Stimulated activated naive CD4-positive, alpha-beta T cell (primary cell): ENCODE measurements at regions not wholly inside any gene's neighbourhood (a gene's known extent, or its start where the extent isn't known, plus 50 kb on each side); places are given as distances from the start of the nearest gene placed in this dataset.
"Not testable (repeated sequence)": the region's sequence is repeated elsewhere in the genome, so short reads cannot be mapped to it uniquely, and the experiment has no call there.

Experiments
- DNase-seq, 6 experiments: peaks; one replicate each; lab custom pipeline; 2025; lab: John Stamatoyannopoulos, UW

DNA sequence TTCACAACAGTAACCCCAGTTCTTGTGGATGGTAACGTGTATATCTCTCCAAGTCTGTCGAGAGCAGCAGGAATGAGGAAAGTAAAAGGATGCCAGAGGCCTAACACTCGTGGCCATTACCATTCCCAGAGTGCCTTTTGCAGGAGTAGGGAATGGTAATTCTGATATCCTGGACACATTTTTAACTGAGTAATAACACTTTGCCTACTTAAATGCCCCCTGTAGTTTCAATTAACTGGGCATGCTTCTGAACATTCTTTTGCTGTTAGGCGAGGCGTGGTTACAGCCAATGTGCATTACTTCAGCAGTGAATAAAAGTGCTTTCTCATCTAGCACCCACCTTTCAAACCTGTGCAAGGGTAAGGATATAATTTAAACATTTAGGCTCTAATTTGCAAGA is 258.5 kb upstream of the ADGRL2 start:
- DNase-seq: no peak

DNA sequence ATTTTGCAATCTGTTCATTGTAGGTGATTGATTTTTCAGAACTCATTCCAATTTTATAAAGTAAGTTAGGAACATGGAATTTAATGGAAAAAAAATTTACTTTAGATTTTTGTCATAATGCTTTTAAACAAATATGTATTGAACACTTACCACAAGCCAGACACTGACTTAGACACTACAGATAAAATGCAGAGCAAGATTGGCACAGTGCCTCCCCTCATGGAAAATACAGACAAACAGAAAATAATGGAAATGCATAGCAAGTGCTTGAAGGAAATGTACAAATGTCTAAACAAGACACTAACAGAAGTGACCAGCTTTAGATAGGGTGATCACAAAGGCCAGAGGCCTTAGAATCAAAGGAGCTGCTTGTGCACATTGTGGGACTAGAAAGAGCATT is 260.5 kb upstream of the ADGRL2 start:
- no peak for DNase-seq

- no peak for DNase-seq
Measured at GRCh38 chr1:81529014-81529413, 271.7 kb upstream of the ADGRL2 start.

DNA sequence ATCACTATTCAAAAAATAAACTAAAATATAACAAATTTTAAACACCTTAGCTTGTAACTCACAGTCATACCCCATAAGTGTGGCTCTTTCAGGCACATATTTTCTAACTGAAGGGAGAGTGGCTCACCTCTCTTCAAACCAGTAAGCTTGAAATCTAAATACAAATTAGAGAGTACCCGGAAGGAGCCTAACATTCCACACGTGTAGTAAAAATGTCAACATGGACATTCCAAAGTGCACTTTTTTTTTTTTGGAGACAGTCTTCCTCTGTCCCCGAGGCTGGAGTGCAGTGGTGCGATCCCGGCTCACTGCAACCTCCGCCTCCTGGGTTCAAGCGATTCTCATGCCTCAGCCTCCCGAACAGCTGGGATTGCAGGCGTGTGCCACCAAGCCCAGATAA is 275.6 kb upstream of the ADGRL2 start:
- no peak for DNase-seq

- no peak for DNase-seq
Measured at GRCh38 chr1:81519987-81520386, 280.7 kb upstream of the ADGRL2 start.

DNA sequence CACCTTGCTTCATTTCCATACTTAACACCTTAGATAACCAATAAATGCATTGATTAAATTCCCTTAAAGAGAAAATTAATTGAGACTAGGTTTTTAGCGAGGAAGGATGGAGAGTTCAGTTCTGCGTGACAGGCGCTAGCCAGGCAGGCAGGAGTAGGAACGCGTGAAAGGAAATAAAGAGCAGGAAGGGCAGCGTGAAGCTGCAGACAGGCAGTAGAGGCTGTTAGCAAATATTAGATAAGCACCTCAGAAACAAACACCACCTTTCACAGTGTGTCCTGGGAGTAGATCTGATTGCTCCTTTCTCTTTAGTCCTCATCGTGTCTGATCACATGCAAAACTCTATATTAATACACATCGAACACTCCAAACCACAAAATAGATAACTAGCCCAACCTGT is 282.7 kb upstream of the ADGRL2 start:
- no peak for DNase-seq

- DNase-seq: no peak
Measured at GRCh38 chr1:81513796-81514354, 286.9 kb upstream of the ADGRL2 start.

GRCh38 chr1:81512252-81513003 is 288.3 kb upstream of the ADGRL2 start:
- DNase-seq: no peak

GRCh38 chr1:81511281-81511680 is 289.5 kb upstream of the ADGRL2 start:
- DNase-seq: no peak

GRCh38 chr1:81510701-81511100 is 290.0 kb upstream of the ADGRL2 start:
- no peak for DNase-seq

- no peak for DNase-seq
Measured at GRCh38 chr1:81509594-81509993, 291.1 kb upstream of the ADGRL2 start.

DNA sequence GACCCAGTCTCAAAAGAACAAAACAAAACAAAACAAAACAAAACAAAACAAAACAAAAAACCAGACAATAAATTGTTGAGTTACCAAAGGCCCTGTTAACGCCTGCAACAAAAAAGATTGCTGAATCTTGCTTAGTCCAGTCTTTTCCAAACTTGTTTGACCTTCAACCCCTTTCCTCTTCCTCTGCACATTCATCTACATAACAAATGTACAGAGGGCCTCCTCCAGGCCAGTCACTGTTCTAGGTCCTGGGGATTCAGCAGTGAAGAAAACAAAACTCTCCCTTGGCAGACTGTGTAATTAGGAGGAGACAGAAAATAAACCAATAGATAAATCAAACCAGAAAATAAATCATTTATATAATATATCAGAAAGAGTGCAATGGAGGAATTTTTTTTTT is 294.0 kb upstream of the ADGRL2 start:
- DNase-seq: no peak

- no peak for DNase-seq
Measured at GRCh38 chr1:81505831-81506230, 294.9 kb upstream of the ADGRL2 start.

- not testable (repeated sequence) for DNase-seq
Measured at GRCh38 chr1:81504820-81505219, 295.9 kb upstream of the ADGRL2 start.

DNA sequence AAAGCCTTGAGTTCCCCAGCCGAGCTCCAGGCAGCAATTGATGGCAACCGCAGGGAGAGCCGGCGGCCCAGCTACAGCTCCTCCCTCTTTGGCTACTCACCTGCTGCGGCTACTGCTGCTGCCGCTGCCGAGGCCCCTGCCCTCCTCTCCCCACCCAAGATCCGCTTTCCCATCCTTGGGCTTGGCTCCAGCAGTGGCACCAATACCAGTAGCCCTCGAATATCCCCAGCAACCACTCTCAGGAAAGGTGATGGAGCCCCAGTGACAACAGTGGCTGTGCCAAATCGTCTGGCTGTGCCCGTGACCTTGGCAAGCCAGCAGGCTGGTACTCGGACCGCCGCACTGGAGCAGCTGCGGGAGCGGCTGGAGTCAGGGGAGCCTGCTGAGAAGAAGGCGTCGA is 298.0 kb upstream of the ADGRL2 start:
- DNase-seq: not testable (repeated sequence)

- DNase-seq: peak in 1 of 6 experiments; percentile 0
Measured at GRCh38 chr1:81501485-81501884, 299.2 kb upstream of the ADGRL2 start.

- DNase-seq: no peak
Measured at GRCh38 chr1:81499487-81499886, 301.2 kb upstream of the ADGRL2 start.

- no peak for DNase-seq
Measured at GRCh38 chr1:81498471-81499462, 302.0 kb upstream of the ADGRL2 start.

DNA sequence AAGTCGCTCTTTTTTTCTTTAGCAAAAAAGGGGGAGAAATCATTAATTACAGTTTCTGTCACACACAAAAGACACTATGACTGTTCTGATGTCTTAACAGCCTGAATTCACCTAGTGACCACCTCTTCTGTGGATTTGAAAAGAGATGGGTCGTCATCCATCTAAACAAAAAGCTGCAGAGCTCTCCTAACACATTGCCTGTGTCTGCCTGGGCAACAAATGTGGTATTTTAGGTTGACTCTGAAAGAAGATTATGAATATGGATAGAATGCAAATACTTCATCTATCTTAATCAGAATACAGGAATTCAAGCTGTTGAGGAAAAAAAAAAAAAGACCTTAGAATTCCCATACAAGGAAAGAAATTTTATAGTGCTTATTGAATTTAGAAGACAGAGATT is 304.4 kb upstream of the ADGRL2 start:
- DNase-seq: no peak

DNA sequence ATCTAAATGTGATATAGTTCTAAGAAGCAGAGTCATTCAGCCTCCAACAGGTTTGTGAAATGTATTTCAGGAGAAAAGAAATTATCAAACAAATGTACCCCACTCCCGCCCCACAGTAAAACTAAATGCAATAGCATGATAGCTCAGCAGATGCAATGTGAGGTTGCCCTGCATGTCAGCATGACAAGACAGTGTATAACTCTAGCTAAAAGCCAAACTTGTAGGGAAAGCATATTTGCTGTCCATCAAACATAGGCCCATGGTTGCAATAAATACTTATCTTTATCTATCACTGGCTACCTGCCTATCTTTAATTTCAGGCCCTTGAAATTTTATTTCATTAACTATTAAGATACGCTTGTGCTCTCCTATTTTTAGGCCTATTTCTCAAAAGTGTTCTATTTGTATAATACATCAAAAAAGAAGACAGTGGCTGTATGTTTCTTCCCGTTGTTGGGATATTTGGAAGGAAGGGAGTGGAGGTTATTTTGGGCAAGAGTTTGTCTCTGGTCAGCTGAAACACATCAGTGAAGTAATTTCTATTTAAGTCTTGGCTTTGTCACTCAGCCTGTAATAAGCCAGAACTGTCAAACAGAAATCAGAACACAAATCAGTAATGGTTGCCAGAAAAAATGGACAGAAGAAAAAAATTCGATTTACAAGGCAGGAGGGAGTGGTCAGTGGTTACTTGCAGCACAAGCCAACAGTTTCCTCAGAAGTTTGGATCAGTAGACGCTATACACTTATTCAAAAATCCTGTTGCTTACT is 307.4 kb upstream of the ADGRL2 start:
- DNase-seq: no peak

- no peak for DNase-seq
Measured at GRCh38 chr1:81492628-81493027, 308.1 kb upstream of the ADGRL2 start.

- no peak for DNase-seq
Measured at GRCh38 chr1:81490614-81491013, 310.1 kb upstream of the ADGRL2 start.
